Right lung (tissue), 2 donors: ENCODE measurements at regions not wholly inside any gene's neighbourhood (a gene's known extent, or its start where the extent isn't known, plus 50 kb on each side); places are given as distances from the start of the nearest gene placed in this dataset.

ENCODE experiments used
- DNase-seq, 2 donors: peaks; one replicate each; pipeline ENCODE4 v3.0.0-alpha.2; 2013

GRCh38 chr3:5616873-5617272, 429.4 kb downstream of the EDEM1 start:
- no peak for DNase-seq

GRCh38 chr3:5618170-5618569, 430.7 kb downstream of the EDEM1 start:
- DNase-seq, result no peak

GRCh38 chr3:5630406-5630805, 442.9 kb downstream of the EDEM1 start:
- DNase-seq, result no peak

GRCh38 chr3:5633960-5634359, 446.5 kb downstream of the EDEM1 start:
- no peak for DNase-seq

GRCh38 chr3:5634411-5634810, 446.9 kb downstream of the EDEM1 start:
- no peak for DNase-seq

GRCh38 chr3:5635746-5636145, 448.2 kb downstream of the EDEM1 start:
- no peak for DNase-seq

- DNase-seq, result no peak
These were observed 451.0 kb downstream of the EDEM1 start for GRCh38 chr3:5638550-5638949.

- DNase-seq, result no peak
These were observed 457.5 kb downstream of the EDEM1 start for GRCh38 chr3:5644773-5645670.

- DNase-seq, result no peak
These were observed 458.3 kb downstream of the EDEM1 start for GRCh38 chr3:5645692-5646410.

- DNase-seq, result no peak
These were observed 462.8 kb downstream of the EDEM1 start for GRCh38 chr3:5650303-5650702.

GRCh38 chr3:5651351-5651750, 463.8 kb downstream of the EDEM1 start:
- DNase-seq, result no peak

- DNase-seq, result no peak
These were observed 466.1 kb downstream of the EDEM1 start for GRCh38 chr3:5653426-5654143.

- no peak for DNase-seq
These were observed 469.6 kb downstream of the EDEM1 start for GRCh38 chr3:5657106-5657505.

GRCh38 chr3:5663601-5664000, 476.1 kb downstream of the EDEM1 start:
- DNase-seq, result no peak

- DNase-seq, result no peak
These were observed 478.9 kb downstream of the EDEM1 start for GRCh38 chr3:5666455-5666854.

- DNase-seq, result no peak
These were observed 486.0 kb downstream of the EDEM1 start for GRCh38 chr3:5673521-5673920.

GRCh38 chr3:5675319-5675718, 487.8 kb downstream of the EDEM1 start:
- no peak for DNase-seq

- no peak for DNase-seq
These were observed 490.0 kb downstream of the EDEM1 start for GRCh38 chr3:5677555-5677954.

GRCh38 chr3:5678248-5678647, 490.7 kb downstream of the EDEM1 start:
- DNase-seq, result no peak

- no peak for DNase-seq
These were observed 491.3 kb downstream of the EDEM1 start for GRCh38 chr3:5678844-5679243.

GRCh38 chr3:5687230-5687629, 499.7 kb downstream of the EDEM1 start:
- no peak for DNase-seq

GRCh38 chr3:5690490-5690889, 503.0 kb downstream of the EDEM1 start:
- DNase-seq, result no peak
